Thyroid gland (tissue), 4 donors: ENCODE measurements at regions not wholly inside any gene's neighbourhood (a gene's known extent, or its start where the extent isn't known, plus 50 kb on each side); places are given as distances from the start of the nearest gene placed in this dataset.

Source experiments
- DNase-seq, 2 donors: peaks; one replicate each; pipeline ENCODE4 v3.0.0-alpha.2; 2019
- H3K27ac ChIP-seq, 3 donors: fragments of 200-600 bp; sonication (generic); 1 replicate in 2 of 3; 2 replicates in 1 of 3; pipeline ENCODE4 v1.5.1; 2016 to 2019; ENCODE audit warnings: mild to moderate bottlenecking in 1 of 3, moderate library complexity in 1 of 3
- H3K27me3 ChIP-seq: fragments of 200-600 bp; sonication (generic); one replicate; pipeline ENCODE4 v1.5.1; 2019
- H3K36me3 ChIP-seq, 2 donors: fragments of 200-600 bp; sonication (generic); one replicate each; pipeline ENCODE4 v1.5.1; 2016 to 2019
- H3K4me1 ChIP-seq, 2 donors: fragments of 200-600 bp; sonication (generic); one replicate each; pipeline ENCODE4 v1.5.1; 2017 to 2019
- H3K4me3 ChIP-seq, 3 donors: fragments of 200-600 bp; sonication (generic); replicated peaks in 1 of 3; 1 replicate in 2 of 3; 2 replicates in 1 of 3; pipeline ENCODE4 v1.5.1; 2016; ENCODE audit warnings: mild to moderate bottlenecking in 1 of 3
- H3K9me3 ChIP-seq: fragments of 200-600 bp; sonication (generic); one replicate; pipeline ENCODE4 v1.5.1; 2017
- CTCF ChIP-seq, 6 experiments: fragments of 200-600 bp in 3 of 6; fragments of 450-650 bp in 3 of 6; sonication (generic) in 3 of 6; IDR thresholded peaks; one replicate each; pipeline ENCODE4 v1.5.1; 2016 to 2019; ENCODE audit warnings: antibody characterized with exemption in 6 of 6, mild to moderate bottlenecking in 2 of 6, inconsistent platforms in 1 of 6, moderate library complexity in 1 of 6
- POLR2A ChIP-seq, 2 donors: fragments of 450-650 bp; IDR thresholded peaks; one replicate each; pipeline ENCODE4 v1.6.1; 2017; ENCODE audit warnings: antibody characterized with exemption in 2 of 2, mild to moderate bottlenecking in 2 of 2, moderate library complexity in 1 of 2
- WGBS, 2 donors: methylation state at CpG; one replicate each; pipeline ENCODE4 v1.1.5; 2017; 5-methylcytosine and 5-hydroxymethylcytosine counted together
- intact Hi-C: fragments of 100-400 bp; cut with DNase I; formaldehyde crosslinking; loops from one replicate; pipeline ENCODE4 v1.15.1; 2023

- no peak overlapping the region for H3K4me3 ChIP-seq
- H3K36me3 ChIP-seq, result no peaks in the 10 kb centered on the region
- no peaks in the 10 kb centered on the region for H3K9me3 ChIP-seq
- no peaks in the 10 kb centered on the region for H3K27me3 ChIP-seq
- no peak for DNase-seq
- H3K27ac ChIP-seq, result peak overlapping the region; percentile 29 to 86 (median 79)
- no peak for TF ChIP-seq POLR2A (IDR thresholded peaks at IDR 0.05)
- no peak for TF ChIP-seq CTCF (IDR thresholded peaks at IDR 0.05)
- intact Hi-C loops, result no loop called here
- 94 to 95% methylated on average over 6 of the region's 6 CpGs for WGBS, 2 donors
- H3K4me1 ChIP-seq, result peaks cover 41 to 45% of the 10 kb centered on the region in 2 donors
These were observed 87.7 kb downstream of the PXDC1 start for GRCh38 chr6:3663811-3664210.

GRCh38 chr6:3663081-3663480 is 88.4 kb downstream of the PXDC1 start:
- intact Hi-C loops, result no loop called here
- no peaks in the 10 kb centered on the region for H3K36me3 ChIP-seq
- TF ChIP-seq CTCF (IDR thresholded peaks at IDR 0.05) (no peak), POLR2A (IDR thresholded peaks at IDR 0.05) (no peak)
- 76 to 83% methylated on average over 8 of the region's 8 CpGs for WGBS, 2 donors
- H3K27me3 ChIP-seq, result no peaks in the 10 kb centered on the region
- DNase-seq, result no peak
- H3K4me1 ChIP-seq, result peaks cover 48 to 52% of the 10 kb centered on the region in 2 donors
- peak overlapping the region in 1 of 3 donors; percentile 86 for H3K27ac ChIP-seq
- H3K4me3 ChIP-seq, result no peak overlapping the region
- no peaks in the 10 kb centered on the region for H3K9me3 ChIP-seq

GRCh38 chr6:3661390-3661789 is 90.1 kb downstream of the PXDC1 start:
- 88 to 93% methylated on average over 12 of the region's 12 CpGs for WGBS, 2 donors
- no peak overlapping the region for H3K4me3 ChIP-seq
- H3K36me3 ChIP-seq, result no peaks in the 10 kb centered on the region
- peaks cover 50 to 55% of the 10 kb centered on the region in 2 donors for H3K4me1 ChIP-seq
- peak in 1 of 2 donors; percentile 7 for DNase-seq
- intact Hi-C loops, result no loop called here
- no peak for TF ChIP-seq POLR2A (IDR thresholded peaks at IDR 0.05)
- TF ChIP-seq CTCF (IDR thresholded peaks at IDR 0.05), result no peak
- no peaks in the 10 kb centered on the region for H3K27me3 ChIP-seq
- H3K27ac ChIP-seq, result no peak overlapping the region
- no peaks in the 10 kb centered on the region for H3K9me3 ChIP-seq

- WGBS, 2 donors, result 82 to 95% methylated on average over 8 of the region's 8 CpGs
These were observed 91.0 kb downstream of the PXDC1 start for GRCh38 chr6:3660473-3660872.

GRCh38 chr6:3659748-3660147 is 91.8 kb downstream of the PXDC1 start:
- intact Hi-C loops, result no loop called here
- TF ChIP-seq POLR2A (IDR thresholded peaks at IDR 0.05), result no peak
- TF ChIP-seq CTCF (IDR thresholded peaks at IDR 0.05), result no peak
- Histone ChIP-seq H3K4me1 (peaks cover 34 to 40% of the 10 kb centered on the region in 2 donors), H3K27me3 (no peaks in the 10 kb centered on the region), H3K36me3 (no peaks in the 10 kb centered on the region), H3K9me3 (no peaks in the 10 kb centered on the region), H3K4me3 (no peak overlapping the region), H3K27ac (peak overlapping the region in 1 of 3 donors; percentile 72)
- no peak for DNase-seq
- 87 to 91% methylated on average over 6 of the region's 6 CpGs for WGBS, 2 donors

More at GRCh38 chr6:3660473-3660872, 91.0 kb downstream of the PXDC1 start:
- Histone ChIP-seq H3K27me3 (no peaks in the 10 kb centered on the region), H3K9me3 (no peaks in the 10 kb centered on the region), H3K27ac (no peak overlapping the region), H3K4me1 (peaks cover 41 to 47% of the 10 kb centered on the region in 2 donors), H3K36me3 (no peaks in the 10 kb centered on the region), H3K4me3 (no peak overlapping the region)
- intact Hi-C loops, result no loop called here
- DNase-seq, result no peak
- TF ChIP-seq CTCF (IDR thresholded peaks at IDR 0.05), result no peak
- no peak for TF ChIP-seq POLR2A (IDR thresholded peaks at IDR 0.05)
